ENCODE measurements at regions not wholly inside any gene's neighbourhood (a gene's known extent, or its start where the extent isn't known, plus 50 kb on each side); places are given as distances from the start of the nearest gene placed in this dataset.

GRCh38 chr10:4141471-4141870 is 356.5 kb upstream of the KLF6 start:
- no peak for TF ChIP-seq ZNF585B (tag by site-specific recombination; IDR thresholded peaks at IDR 0.05)
- TF ChIP-seq GLI4 (tag by site-specific recombination; IDR thresholded peaks at IDR 0.05) = no peak
- no peak for TF ChIP-seq CTCF (tag by site-specific recombination; IDR thresholded peaks at IDR 0.05)
- TF ChIP-seq ZNF221 (tag by site-specific recombination; IDR thresholded peaks at IDR 0.05; ENCODE audit: borderline replicate concordance) = no peak
- no peak for TF ChIP-seq SP3 (tag by site-specific recombination; IDR thresholded peaks at IDR 0.05)
- no peak for TF ChIP-seq ZNF140 (tag by site-specific recombination; IDR thresholded peaks at IDR 0.05)
- no peak for TF ChIP-seq YY2 (tag by site-specific recombination; IDR thresholded peaks at IDR 0.05)
- no peak for TF ChIP-seq GFI1B (tag by site-specific recombination; IDR thresholded peaks at IDR 0.05)
- no peak for TF ChIP-seq ZNF501 (tag by site-specific recombination; IDR thresholded peaks at IDR 0.05)
- TF ChIP-seq ZNF654 (tag by site-specific recombination; IDR thresholded peaks at IDR 0.05; ENCODE audit: low read depth) = no peak
- no peak for TF ChIP-seq ZSCAN5A (tag by site-specific recombination; IDR thresholded peaks at IDR 0.05)
